PC-3 (cell line): ENCODE measurements at regions not wholly inside any gene's neighbourhood (a gene's known extent, or its start where the extent isn't known, plus 50 kb on each side); places are given as distances from the start of the nearest gene placed in this dataset.

Source experiments
- ATAC-seq: fragments of 200-7000 bp; cut with Tn5 transposase; 2 replicates; pipeline ENCODE4 v1.9.1; 2020; ENCODE audit warnings: mild to moderate bottlenecking, moderate library complexity
- BruUV-seq: library from RNA; stranded (reverse); fragments of 400-500 nt; replicated peaks from 2 replicates; lab custom pipeline; 2021; lab: Mats Ljungman, UMichigan
- CTCF ChIA-PET: fragments of 300-600 bp; sonication (Branson Sonifier 250); formaldehyde crosslinking; loops from one replicate; lab custom pipeline; 2022; ENCODE audit warnings: antibody characterized with exemption; lab: Charles Lee
- POLR2A ChIA-PET: fragments of 300-600 bp; sonication (Branson Sonifier 250); formaldehyde crosslinking; loops from one replicate; lab custom pipeline; 2022; ENCODE audit warnings: antibody characterized with exemption; ENCODE audit not compliant: unreplicated experiment; lab: Charles Lee
- DNase-seq: peaks from one replicate; pipeline ENCODE4 v3.0.0-alpha.2; 2015
- H2AFZ ChIP-seq: fragments of 300-600 bp; sonication (generic); 2 replicates; pipeline ENCODE4 v1.6.0; 2016; ENCODE audit warnings: antibody characterized with exemption, low read length
- H3F3A ChIP-seq: fragments of 300-600 bp; sonication (generic); one replicate; pipeline ENCODE4 v1.6.0; 2017; ENCODE audit warnings: antibody characterized with exemption, low read length, control low read depth, mild to moderate bottlenecking; ENCODE audit not compliant: unreplicated experiment
- H3K27ac ChIP-seq: fragments of 300-600 bp; sonication (generic); 2 replicates; pipeline ENCODE4 v1.5.1; 2016; ENCODE audit warnings: mild to moderate bottlenecking, low read length
- H3K27me3 ChIP-seq: fragments of 300-600 bp; sonication (generic); 2 replicates; pipeline ENCODE4 v1.6.1; 2016; ENCODE audit warnings: low read length, mixed read lengths
- H3K36me3 ChIP-seq: fragments of 300-600 bp; sonication (generic); 2 replicates; pipeline ENCODE4 v1.6.1; 2016; ENCODE audit warnings: low read depth, mixed run types, low read length, mixed read lengths
- H3K4me1 ChIP-seq: fragments of 300-600 bp; sonication (generic); 2 replicates; pipeline ENCODE4 v1.5.1; 2016; ENCODE audit warnings: low read length; ENCODE audit not compliant: insufficient read depth
- H3K4me2 ChIP-seq: fragments of 300-600 bp; sonication (generic); 2 replicates; pipeline ENCODE4 v1.6.0; 2016; ENCODE audit warnings: low read length
- H3K4me3 ChIP-seq: fragments of 300-600 bp; sonication (generic); 2 replicates; pipeline ENCODE4 v1.5.1; 2016; ENCODE audit warnings: mild to moderate bottlenecking, low read length, mixed read lengths
- H3K79me2 ChIP-seq: fragments of 300-600 bp; sonication (generic); 2 replicates; pipeline ENCODE4 v1.6.1; 2017; ENCODE audit warnings: low read length, mixed read lengths
- H3K9ac ChIP-seq: fragments of 300-600 bp; sonication (generic); 2 replicates; pipeline ENCODE4 v1.6.0; 2016; ENCODE audit warnings: mild to moderate bottlenecking, low read length
- H3K9me2 ChIP-seq: fragments of 300-600 bp; sonication (generic); replicated peaks from 2 replicates; pipeline ENCODE4 v1.6.1; 2016; ENCODE audit warnings: mixed run types, low read length, mixed read lengths
- H3K9me3 ChIP-seq: fragments of 300-600 bp; sonication (generic); 2 replicates; pipeline ENCODE4 v1.6.1; 2016; ENCODE audit warnings: low read length, mixed read lengths
- H4K20me1 ChIP-seq: fragments of 300-600 bp; sonication (generic); 2 replicates; pipeline ENCODE4 v1.6.1; 2016; ENCODE audit warnings: low read length, mixed read lengths
- CTCF ChIP-seq: fragments of 300-600 bp; sonication (generic); conservative IDR thresholded peaks from 2 replicates; pipeline ENCODE4 v1.5.1; 2017; ENCODE audit warnings: antibody characterized with exemption, low read depth, mild to moderate bottlenecking, low read length
- EZH2 ChIP-seq: fragments of 300-600 bp; sonication (generic); IDR thresholded peaks from one replicate; pipeline ENCODE4 v1.6.1; 2017; ENCODE audit warnings: antibody characterized with exemption, mild to moderate bottlenecking, low read length; ENCODE audit not compliant: unreplicated experiment
- EZH2phosphoT487 ChIP-seq: fragments of 300-600 bp; sonication (generic); IDR thresholded peaks from 2 replicates; pipeline ENCODE4 v1.6.1; 2018; ENCODE audit warnings: mild to moderate bottlenecking, antibody characterized with exemption, low read length, borderline replicate concordance
- intact Hi-C: fragments of 100-400 bp; cut with micrococcal nuclease; formaldehyde crosslinking; loops from 2 replicates; pipeline ENCODE4 v1.9.0; 2023

- Histone ChIP-seq H3K4me1 (no peaks in the 10 kb centered on the region), H3K4me2 (no peak overlapping the region), H3K27me3 (no peaks in the 10 kb centered on the region), H3K4me3 (no peak overlapping the region), H3K36me3 (no peaks in the 10 kb centered on the region), H2AFZ (no peak overlapping the region), H3K79me2 (no peaks in the 10 kb centered on the region), H3K9ac (no peak overlapping the region), H3K9me3 (no peaks in the 10 kb centered on the region), H3K9me2 (no peaks in the 10 kb centered on the region), H3F3A (no peaks in the 10 kb centered on the region), H4K20me1 (no peaks in the 10 kb centered on the region), H3K27ac (no peak overlapping the region)
- no peak for ATAC-seq
- TF ChIP-seq EZH2phosphoT487 (no peak), CTCF (no peak), EZH2 (no peak)
- intact Hi-C loops, result no loop called here
- DNase-seq, result no peak
- ChIA-PET POLR2A (no interaction called here), CTCF (no interaction called here)
- BruUV-seq, result no TSS peak
Observed at GRCh38 chr15:29903028-29903427, 80.8 kb upstream of the TJP1 start.

- DNase-seq (no peak), ATAC-seq (no peak)
- H3K4me3 ChIP-seq, result no peak overlapping the region
- POLR2A ChIA-PET, result no interaction called here
- H3K36me3 ChIP-seq, result no peaks in the 10 kb centered on the region
- BruUV-seq, result no TSS peak
- no peaks in the 10 kb centered on the region for H3K9me3 ChIP-seq
- no peak overlapping the region for H2AFZ ChIP-seq
- H4K20me1 ChIP-seq, result no peaks in the 10 kb centered on the region
- no peaks in the 10 kb centered on the region for H3K79me2 ChIP-seq
- no peak overlapping the region for H3K4me2 ChIP-seq
- no peak for TF ChIP-seq CTCF
- no peak for TF ChIP-seq EZH2
- TF ChIP-seq EZH2phosphoT487, result no peak
- H3K4me1 ChIP-seq, result no peaks in the 10 kb centered on the region
- no peaks in the 10 kb centered on the region for H3K27me3 ChIP-seq
- intact Hi-C loops, result no loop called here
- H3K9ac ChIP-seq, result no peak overlapping the region
- H3K27ac ChIP-seq, result no peak overlapping the region
- CTCF ChIA-PET, result no interaction called here
- no peaks in the 10 kb centered on the region for H3F3A ChIP-seq
- no peaks in the 10 kb centered on the region for H3K9me2 ChIP-seq
Observed at GRCh38 chr15:29900237-29901189, 78.2 kb upstream of the TJP1 start.

GRCh38 chr15:29896062-29896461 is 73.8 kb upstream of the TJP1 start:
- no TSS peak for BruUV-seq
- Histone ChIP-seq H4K20me1 (no peaks in the 10 kb centered on the region), H3K27me3 (no peaks in the 10 kb centered on the region), H3K9me2 (no peaks in the 10 kb centered on the region), H3K27ac (no peak overlapping the region), H3F3A (no peaks in the 10 kb centered on the region), H3K9ac (no peak overlapping the region), H2AFZ (no peak overlapping the region), H3K4me3 (no peak overlapping the region), H3K79me2 (no peaks in the 10 kb centered on the region), H3K4me1 (no peaks in the 10 kb centered on the region), H3K36me3 (no peaks in the 10 kb centered on the region), H3K9me3 (no peaks in the 10 kb centered on the region), H3K4me2 (no peak overlapping the region)
- TF ChIP-seq EZH2 (no peak), EZH2phosphoT487 (no peak)
- DNase-seq (no peak), ATAC-seq (no peak)
- ChIA-PET CTCF (no interaction called here), POLR2A (no interaction called here)
- intact Hi-C loops, result no loop called here
